ENCODE measurements at regions not wholly inside any gene's neighbourhood (a gene's known extent, or its start where the extent isn't known, plus 50 kb on each side); places are given as distances from the start of the nearest gene placed in this dataset.

- no peak for DNase-seq (ENCODE audit: low read depth in 4 of 4, low spot score in 3 of 4)
Observed at GRCh38 chr2:82507657-82508056, 1951.4 kb downstream of the SUCLG1 start.

DNA sequence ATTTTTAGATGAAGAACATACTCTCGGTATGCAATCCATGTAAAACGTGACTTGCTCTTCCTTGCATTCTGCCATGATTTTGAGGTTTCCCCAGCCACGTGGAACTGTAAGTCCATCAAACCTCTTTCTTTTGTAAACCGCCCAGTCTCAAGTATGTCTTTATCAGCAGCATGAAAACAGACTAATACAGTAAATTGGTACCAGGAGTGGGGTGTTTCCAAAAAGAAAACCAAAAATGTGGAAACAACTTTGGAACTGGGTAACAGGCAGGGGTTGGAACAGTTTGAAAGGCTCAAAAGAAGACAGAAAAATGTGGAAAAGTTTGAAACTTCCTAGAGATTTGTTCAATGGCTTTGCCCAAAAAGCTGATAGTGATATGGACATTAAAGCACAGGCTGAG, 1957.9 kb downstream of the SUCLG1 start:
- DNase-seq (ENCODE audit: low read depth in 4 of 4, low spot score in 3 of 4), result no peak

DNA sequence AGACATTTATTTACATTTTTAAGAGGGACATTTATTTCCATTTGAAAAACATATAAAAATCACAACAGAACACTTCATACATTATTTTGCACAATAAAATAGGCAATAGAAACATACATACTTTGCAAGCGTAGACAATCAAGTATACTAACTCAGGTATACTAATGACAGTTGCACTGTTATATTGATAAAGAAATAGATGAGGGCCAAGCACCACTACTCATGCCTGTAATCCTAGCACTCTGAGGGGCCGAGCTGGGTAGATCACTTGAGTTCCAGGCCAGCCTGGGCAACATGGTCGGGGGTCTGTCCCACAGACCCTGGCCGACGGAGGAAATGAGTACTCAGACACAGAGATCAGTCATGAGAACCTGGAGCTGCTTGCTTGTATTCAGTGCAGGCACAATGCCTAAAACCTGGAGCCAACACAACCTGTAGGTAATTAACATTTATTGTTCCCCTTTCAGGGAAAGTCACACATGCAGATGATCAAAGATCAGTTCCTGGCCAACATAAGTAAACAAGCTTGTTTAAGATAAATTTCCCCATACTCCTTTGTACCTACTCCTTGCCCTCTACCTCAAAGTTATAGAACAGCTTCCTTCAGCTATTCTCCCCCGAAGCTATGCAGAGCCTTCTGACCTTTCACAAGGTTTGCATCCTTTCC, 1960.2 kb downstream of the SUCLG1 start:
- no peak for DNase-seq (ENCODE audit: low read depth in 4 of 4, low spot score in 3 of 4)

DNA sequence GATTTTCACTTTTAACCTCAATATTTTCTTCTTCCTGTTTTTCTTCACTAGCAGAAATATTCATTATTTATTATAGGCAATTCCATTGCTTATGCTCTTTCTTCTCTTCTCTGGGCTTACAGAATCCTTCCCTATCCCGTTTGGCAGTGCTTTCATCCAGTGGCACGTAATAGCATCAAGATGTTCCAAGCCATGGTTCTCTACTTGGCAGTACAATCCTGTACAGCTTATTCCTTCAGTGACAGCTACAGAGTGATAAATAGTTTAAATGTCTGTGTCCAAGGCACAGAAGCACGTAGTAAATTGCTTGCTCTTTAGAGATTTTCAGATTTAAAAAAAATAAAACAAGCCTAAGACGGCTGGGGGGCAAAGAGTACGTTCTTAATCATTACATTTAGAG, 1964.3 kb downstream of the SUCLG1 start:
- DNase-seq (ENCODE audit: low read depth in 4 of 4, low spot score in 3 of 4), result no peak

GRCh38 chr2:82491591-82491990, 1967.5 kb downstream of the SUCLG1 start:
- DNase-seq (ENCODE audit: low read depth in 4 of 4, low spot score in 3 of 4), result no peak

DNA sequence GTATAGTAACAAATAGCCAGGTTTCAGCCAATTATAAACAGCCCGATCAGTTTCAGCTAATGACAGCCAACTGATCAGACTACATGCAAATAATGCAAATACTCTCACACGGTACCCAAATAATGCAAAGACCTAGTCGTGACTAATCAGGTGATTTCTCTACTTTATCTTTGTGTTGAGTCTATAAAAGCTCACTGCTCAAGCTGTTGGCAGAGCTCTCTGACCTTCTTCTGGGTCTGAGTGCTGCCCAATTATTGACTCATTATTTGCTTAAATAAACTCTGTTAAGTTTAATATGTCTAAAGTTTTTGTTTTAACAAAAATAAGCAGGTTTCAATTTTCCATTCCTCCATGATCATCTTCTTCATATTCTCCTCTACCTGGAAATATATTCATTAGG, 1971.7 kb downstream of the SUCLG1 start:
- DNase-seq (ENCODE audit: low read depth in 4 of 4, low spot score in 3 of 4), result no peak

GRCh38 chr2:82485701-82486100, 1973.4 kb downstream of the SUCLG1 start:
- DNase-seq (ENCODE audit: low read depth in 4 of 4, low spot score in 3 of 4), result no peak

DNA sequence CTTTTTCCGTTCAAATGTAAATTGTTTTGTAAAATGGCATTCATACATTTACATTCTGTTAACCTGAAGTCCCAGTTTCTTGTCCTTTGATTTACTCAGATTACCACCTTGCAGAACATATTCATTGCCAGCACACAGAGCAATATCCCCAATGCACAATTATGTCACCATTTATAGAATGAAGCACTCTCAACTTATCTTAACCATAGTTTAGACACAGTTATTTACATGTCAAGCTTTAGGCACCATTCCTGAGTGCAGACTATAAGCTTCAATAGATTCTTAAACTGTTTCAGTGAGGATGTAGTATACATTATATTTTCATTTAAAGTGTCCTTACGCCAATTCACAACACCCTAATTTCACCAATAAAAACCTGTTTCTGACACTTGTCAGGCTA, 1977.9 kb downstream of the SUCLG1 start:
- no peak for DNase-seq (ENCODE audit: low read depth in 4 of 4, low spot score in 3 of 4)

DNA sequence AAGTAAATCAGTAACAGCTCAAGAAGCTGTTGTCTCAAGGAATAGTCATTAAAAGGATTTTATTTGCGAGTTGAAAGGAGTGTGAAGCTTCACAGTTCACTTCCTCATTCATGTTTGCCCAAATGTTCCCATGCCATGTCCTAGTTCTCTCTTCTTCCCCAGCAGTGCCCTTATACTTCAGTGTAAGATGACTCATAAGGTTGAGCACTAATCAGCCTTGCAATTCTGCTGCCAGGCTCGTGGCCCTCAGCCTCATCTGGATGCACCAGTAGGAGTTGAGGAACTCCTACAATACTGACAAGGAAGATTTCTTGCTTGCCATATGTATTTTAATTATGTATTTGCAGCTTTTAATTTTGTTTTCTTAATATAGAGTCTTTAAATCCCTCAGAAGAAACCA, 1980.4 kb downstream of the SUCLG1 start:
- no peak for DNase-seq (ENCODE audit: low read depth in 4 of 4, low spot score in 3 of 4)

DNA sequence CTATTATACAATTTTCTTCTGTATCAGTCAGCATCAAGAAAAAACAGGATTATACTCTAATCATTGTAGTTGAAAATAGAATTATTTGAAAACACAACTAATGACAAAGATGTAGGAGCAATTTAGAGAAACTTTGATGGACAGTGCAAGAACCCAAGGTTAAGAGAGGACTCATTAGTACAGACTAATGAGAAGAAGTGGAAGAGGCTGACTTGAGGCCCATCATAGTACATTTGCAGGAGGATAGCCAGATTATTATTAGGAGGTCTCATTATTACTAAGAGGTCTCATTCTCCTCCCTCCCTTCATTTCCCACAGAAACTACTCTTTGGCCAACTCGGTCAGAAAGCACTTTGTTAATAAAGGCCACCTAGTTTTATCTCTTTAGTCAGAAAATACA, 1983.0 kb downstream of the SUCLG1 start:
- DNase-seq (ENCODE audit: low read depth in 4 of 4, low spot score in 3 of 4), result no peak

DNA sequence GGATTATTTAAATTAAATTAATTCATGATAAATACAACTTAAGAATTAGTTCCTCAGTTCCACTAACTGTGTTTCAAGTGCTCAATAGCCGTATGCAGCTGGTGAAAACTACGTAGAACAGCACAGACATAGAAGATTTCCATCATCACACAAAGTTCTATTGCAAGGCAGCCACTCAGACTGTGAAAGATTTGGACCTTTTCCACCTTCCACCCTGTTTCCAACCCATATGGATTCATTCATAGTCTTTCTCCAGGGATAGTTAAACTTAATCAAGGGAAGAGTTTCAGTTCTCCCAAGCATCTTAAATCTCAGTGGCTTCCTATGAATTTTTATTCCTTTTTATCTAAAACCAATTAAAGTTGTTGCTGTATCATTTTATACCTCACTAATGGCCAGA, 2030.8 kb downstream of the SUCLG1 start:
- DNase-seq (ENCODE audit: low read depth in 4 of 4, low spot score in 3 of 4), result no peak

DNA sequence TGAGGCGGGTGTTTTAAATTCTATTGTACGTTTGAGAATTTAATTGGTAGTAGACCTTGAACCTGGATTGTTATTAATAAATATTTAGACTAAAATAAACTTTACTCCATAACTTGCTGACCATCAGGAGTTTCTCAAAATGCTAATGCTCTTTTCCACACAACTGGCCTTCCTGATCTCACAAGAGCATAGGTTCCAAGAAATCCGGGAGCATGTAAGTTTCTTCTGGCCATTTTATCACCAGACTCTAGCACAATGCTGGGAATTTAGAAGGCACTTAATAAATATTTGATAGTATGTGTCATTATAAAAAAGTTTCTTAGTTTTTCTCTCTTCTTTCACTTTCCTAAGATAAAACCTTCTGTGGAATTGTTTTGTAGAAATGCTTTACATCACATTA, 2047.1 kb downstream of the SUCLG1 start:
- DNase-seq (ENCODE audit: low read depth in 4 of 4, low spot score in 3 of 4), result no peak

GRCh38 chr2:82411071-82411470, 2048.0 kb downstream of the SUCLG1 start:
- no peak for DNase-seq (ENCODE audit: low read depth in 4 of 4, low spot score in 3 of 4)

DNA sequence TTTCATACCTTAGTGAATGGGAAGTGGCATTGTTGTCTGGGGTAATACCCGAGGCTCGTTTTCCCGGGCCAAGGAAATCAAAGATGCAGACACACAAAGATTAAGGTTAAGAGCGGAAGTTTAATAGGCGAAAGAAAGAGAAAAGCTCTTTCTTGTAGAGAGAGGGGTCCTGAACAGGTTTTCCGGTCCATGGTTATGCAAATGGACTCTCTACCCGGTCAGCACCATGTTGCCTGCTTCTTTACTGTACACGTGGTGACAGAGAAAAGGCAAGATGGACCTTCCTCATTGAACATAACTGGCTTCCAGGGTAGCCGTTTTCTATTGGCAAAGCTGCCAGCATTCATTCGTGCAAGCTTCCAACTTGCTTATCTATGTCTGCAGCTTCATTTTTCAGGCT, 2063.5 kb downstream of the SUCLG1 start:
- DNase-seq (ENCODE audit: low read depth in 4 of 4, low spot score in 3 of 4), result no peak

GRCh38 chr2:82391386-82391785, 2067.7 kb downstream of the SUCLG1 start:
- no peak for DNase-seq (ENCODE audit: low read depth in 4 of 4, low spot score in 3 of 4)

DNA sequence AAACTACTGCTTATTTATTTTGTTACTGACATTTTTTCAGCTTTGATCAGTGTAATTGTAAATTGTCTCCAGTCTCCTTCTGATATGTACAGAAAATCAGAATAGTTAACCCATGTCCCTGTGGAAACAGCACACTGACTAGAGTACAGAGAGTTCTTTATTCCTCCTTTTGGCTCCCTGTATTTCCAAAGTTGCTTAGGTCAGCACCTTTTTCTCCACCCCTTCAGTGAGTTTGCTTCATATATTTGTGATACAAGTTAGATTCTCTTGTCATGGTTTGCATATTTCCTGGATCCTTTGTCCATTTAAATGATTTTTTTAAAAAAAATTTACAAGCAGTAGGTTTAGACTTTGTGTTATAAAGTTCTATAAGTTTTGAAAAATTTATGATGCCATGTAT, 2051.1 kb upstream of the LRRTM1 start:
- DNase-seq (ENCODE audit: low read depth in 4 of 4, low spot score in 3 of 4), result no peak

DNA sequence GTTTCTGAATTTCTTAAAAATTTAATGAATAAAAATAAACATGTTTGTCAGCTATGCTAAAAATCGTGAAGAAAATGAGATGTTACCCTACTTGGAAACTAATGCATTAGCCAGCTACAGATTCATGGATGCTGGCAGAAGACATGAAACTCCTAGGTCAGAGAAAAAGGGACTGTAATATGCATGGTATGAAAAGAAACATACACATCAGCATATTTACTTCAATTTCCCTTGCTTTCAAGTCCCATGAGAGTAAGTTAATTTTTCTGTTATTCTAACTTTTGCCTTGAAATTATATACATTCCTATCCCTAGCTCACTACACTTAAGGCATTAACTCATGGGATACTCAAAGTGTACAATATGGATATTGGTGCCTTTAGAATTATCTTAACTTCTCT, 2041.4 kb upstream of the LRRTM1 start:
- no peak for DNase-seq (ENCODE audit: low read depth in 4 of 4, low spot score in 3 of 4)

DNA sequence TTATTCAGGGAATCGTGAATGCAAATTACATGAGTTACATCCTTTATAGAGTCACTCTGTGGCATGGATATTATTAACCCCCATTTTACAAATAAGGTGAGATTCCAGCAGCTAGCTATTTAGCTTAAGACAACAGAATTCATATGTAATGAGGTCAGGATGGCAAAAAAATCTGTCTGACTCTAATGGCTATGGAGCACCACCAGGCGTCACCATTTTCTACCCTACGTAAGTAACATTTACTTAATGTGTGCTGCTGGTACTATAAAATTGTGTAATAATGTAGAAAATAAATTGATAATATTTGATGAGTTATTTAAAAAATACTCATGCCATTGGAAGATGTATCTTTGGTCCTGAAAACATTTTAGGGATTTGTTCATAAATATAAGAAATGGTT, 2040.1 kb upstream of the LRRTM1 start:
- DNase-seq (ENCODE audit: low read depth in 4 of 4, low spot score in 3 of 4), result no peak

- DNase-seq (ENCODE audit: low read depth in 4 of 4, low spot score in 3 of 4), result no peak
Observed at GRCh38 chr2:82342356-82342755, 2037.8 kb upstream of the LRRTM1 start.

- DNase-seq (ENCODE audit: low read depth in 4 of 4, low spot score in 3 of 4), result no peak
Observed at GRCh38 chr2:82340578-82341053, 2036.1 kb upstream of the LRRTM1 start.

DNA sequence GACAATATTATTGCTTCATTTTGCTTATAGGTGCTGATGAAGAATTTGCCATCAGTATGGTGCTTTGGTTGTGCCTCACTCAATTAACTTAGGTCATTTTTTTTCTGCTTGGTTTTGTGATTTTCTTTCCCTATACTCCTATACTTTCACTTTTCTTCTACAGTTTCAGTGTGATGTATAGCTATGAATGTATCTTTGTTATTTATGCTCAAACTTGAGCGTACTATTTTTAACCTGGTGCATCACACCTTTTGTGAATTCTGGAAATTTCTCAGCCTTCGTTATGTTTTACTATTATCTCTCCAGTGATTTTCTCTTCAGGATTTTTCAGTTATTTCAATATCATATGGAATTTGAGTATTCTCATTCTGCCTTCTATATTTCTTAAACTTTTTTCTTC, 2035.3 kb upstream of the LRRTM1 start:
- no peak for DNase-seq (ENCODE audit: low read depth in 4 of 4, low spot score in 3 of 4)

DNA sequence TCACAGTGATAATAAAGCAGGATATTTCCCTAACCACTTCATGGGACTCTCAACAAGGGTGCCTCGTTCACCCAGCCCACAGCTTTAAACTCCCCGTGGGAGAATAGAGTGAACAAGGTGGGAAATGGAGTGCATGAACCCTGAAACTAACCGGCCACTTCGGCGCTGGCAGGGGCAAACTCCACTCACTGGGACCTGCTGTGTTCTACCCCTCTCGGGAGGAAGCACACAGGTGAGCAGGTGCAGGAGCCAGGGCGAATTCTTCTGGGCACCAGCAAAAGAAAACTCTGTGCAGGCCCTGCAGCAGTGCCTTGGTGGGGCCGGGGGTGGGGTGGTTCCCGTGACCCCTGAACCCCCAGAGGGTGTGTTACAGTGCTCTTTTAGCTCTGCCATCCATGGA, 2029.1 kb upstream of the LRRTM1 start:
- no peak for DNase-seq (ENCODE audit: low read depth in 4 of 4, low spot score in 3 of 4)

DNA sequence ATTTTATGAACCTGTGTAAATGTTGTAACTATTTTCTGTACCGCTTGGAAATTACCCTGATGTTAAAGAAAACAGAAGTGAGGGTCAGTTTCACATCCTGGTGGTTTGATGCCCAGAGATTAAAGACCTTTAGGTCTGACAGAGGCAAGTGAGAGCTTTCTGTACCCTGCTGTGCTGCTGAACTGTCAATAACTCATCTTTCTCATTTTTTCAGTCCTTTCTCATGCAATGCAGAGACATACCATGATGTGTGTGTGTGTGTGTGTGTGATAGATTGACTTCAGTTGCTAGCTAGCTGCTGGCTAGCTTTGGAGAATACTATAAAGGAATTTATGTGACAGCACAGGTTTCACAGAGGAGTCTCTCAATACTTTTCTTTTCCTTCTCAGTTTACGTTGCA, 2025.6 kb upstream of the LRRTM1 start:
- DNase-seq (ENCODE audit: low read depth in 4 of 4, low spot score in 3 of 4), result no peak

Measured in right renal pelvis (tissue), 4 donors.